Ishikawa (cell line): ENCODE measurements at regions not wholly inside any gene's neighbourhood (a gene's known extent, or its start where the extent isn't known, plus 50 kb on each side); places are given as distances from the start of the nearest gene placed in this dataset.

Experiments
- CREB1 ChIP-seq: IDR thresholded peaks from 2 replicates; pipeline ENCODE4 v1.6.1; 2012; ENCODE audit warnings: low read depth
- EGR1 ChIP-seq: IDR thresholded peaks from 2 replicates; pipeline ENCODE4 v1.6.1; 2012
- EP300 ChIP-seq: IDR thresholded peaks from 2 replicates; pipeline ENCODE4 v1.6.1; 2012; ENCODE audit warnings: borderline replicate concordance
- MAX ChIP-seq: IDR thresholded peaks from 2 replicates; pipeline ENCODE4 v1.6.1; 2012
- RAD21 ChIP-seq: IDR thresholded peaks from 2 replicates; pipeline ENCODE4 v1.6.1; 2012; ENCODE audit warnings: low read depth
- REST ChIP-seq: IDR thresholded peaks from 2 replicates; pipeline ENCODE4 v1.6.1; 2012; ENCODE audit warnings: low read depth, mild to moderate bottlenecking
- TAF1 ChIP-seq: IDR thresholded peaks from 2 replicates; pipeline ENCODE4 v1.6.1; 2012; ENCODE audit warnings: low read depth, mild to moderate bottlenecking
- TCF12 ChIP-seq: IDR thresholded peaks from 2 replicates; pipeline ENCODE4 v1.6.1; 2012; ENCODE audit warnings: low read depth
- TEAD4 ChIP-seq: IDR thresholded peaks from 2 replicates; pipeline ENCODE4 v1.6.1; 2012
- YY1 ChIP-seq: IDR thresholded peaks from 2 replicates; pipeline ENCODE4 v1.6.1; 2012; ENCODE audit warnings: low read depth

- TF ChIP-seq REST (no peak), RAD21 (no peak), TEAD4 (no peak), CREB1 (no peak), TAF1 (no peak), TCF12 (no peak), YY1 (no peak), MAX (no peak), EGR1 (no peak), EP300 (no peak)
Observed at GRCh38 chr9:108489567-108489966, 366.2 kb downstream of the ACTL7B start.
